K562 (cell line): ENCODE measurements at regions not wholly inside any gene's neighbourhood (a gene's known extent, or its start where the extent isn't known, plus 50 kb on each side); places are given as distances from the start of the nearest gene placed in this dataset.

Source experiments
- ATAC-seq: fragments of 200-7000 bp; cut with Tn5 transposase; 3 replicates; pipeline ENCODE4 v1.9.1; 2020; ENCODE audit warnings: moderate library complexity
- BruUV-seq: library from RNA; stranded (reverse); fragments of 400-500 nt; replicated peaks from 2 replicates; lab custom pipeline; 2021; lab: Mats Ljungman, UMichigan
- CTCF ChIA-PET: fragments of 300-600 bp; formaldehyde crosslinking; extraction: SDS; loops from one replicate; lab custom pipeline; 2021; ENCODE audit warnings: low intra/inter-chr PET ratio; lab: Yijun Ruan, JAX
- POLR2A ChIA-PET: fragments of 300-600, 350-650 bp; sonication (Branson Sonifier 250); formaldehyde crosslinking; extraction: SDS; loops from one replicate; lab custom pipeline; 2021; ENCODE audit warnings: antibody characterized with exemption, inconsistent platforms; lab: Yijun Ruan, JAX
- DNase-seq, 4 experiments: peaks; one replicate each; pipeline versions ENCODE4 v3.0.0 to v3.0.0-alpha.2; 2011 to 2018; ENCODE audit warnings: low spot score in 3 of 4, mixed read lengths in 3 of 4; ENCODE audit errors: extremely low read depth in 1 of 4
- FAIRE-seq: peaks from 2 replicates; lab custom pipeline; 2011; peaks lifted over from hg19 to GRCh38; lab: Jason Lieb, UNC
- H2AFZ ChIP-seq: 2 replicates; pipeline ENCODE4 v1.6.0; 2011; ENCODE audit warnings: low read depth, low read length, control low read depth, inconsistent platforms
- H3K27ac ChIP-seq: fragments of 200-600 bp; 3 replicates; pipeline ENCODE4 v1.8.0; 2011; ENCODE audit warnings: low read depth, mild to moderate bottlenecking, control low read depth, inconsistent platforms, low read length, moderate library complexity, mixed read lengths; ENCODE audit errors: extremely low read depth
- H3K27me3 ChIP-seq, 2 experiments: fragments of 300-600 bp in 1 of 2; 2 replicates in 1 of 2; 3 replicates in 1 of 2; pipeline versions ENCODE4 v1.6.0 to v1.8.0; 2011; ENCODE audit warnings: inconsistent platforms in 2 of 2, low read length in 2 of 2, mild to moderate bottlenecking in 1 of 2, mixed read lengths in 1 of 2, moderate library complexity in 1 of 2; ENCODE audit not compliant: control insufficient read depth in 2 of 2, insufficient read depth in 2 of 2
- H3K36me3 ChIP-seq: fragments of 300-600 bp; 3 replicates; pipeline ENCODE4 v1.8.0; 2011; ENCODE audit warnings: mild to moderate bottlenecking, low read length, inconsistent platforms; ENCODE audit not compliant: control insufficient read depth, insufficient read depth
- H3K4me1 ChIP-seq, 2 experiments: fragments of 200-600 bp in 1 of 2; replicated peaks in 1 of 2; 2 replicates in 1 of 2; 3 replicates in 1 of 2; pipeline versions ENCODE4 v1.5.1 to v1.8.0; 2011; ENCODE audit warnings: inconsistent platforms in 2 of 2, low read length in 2 of 2, mild to moderate bottlenecking in 1 of 2, mixed read lengths in 1 of 2, moderate library complexity in 1 of 2; ENCODE audit not compliant: control insufficient read depth in 2 of 2, insufficient read depth in 2 of 2
- H3K4me2 ChIP-seq: 2 replicates; pipeline ENCODE4 v1.6.1; 2011; ENCODE audit warnings: low read length, control low read depth, inconsistent platforms, mixed read lengths; ENCODE audit not compliant: insufficient read depth
- H3K4me3 ChIP-seq: fragments of 200-600 bp; sonication (generic), shearing (Covaris generic); 2 replicates; pipeline ENCODE4 v1.5.1; 2016; ENCODE audit warnings: control low read depth, inconsistent platforms
- H3K79me2 ChIP-seq: fragments of 200-600 bp; 3 replicates; pipeline ENCODE4 v1.8.0; 2011; ENCODE audit warnings: low read length, inconsistent platforms; ENCODE audit not compliant: control insufficient read depth, insufficient read depth
- H3K9ac ChIP-seq, 2 experiments: 2 replicates each; pipeline versions ENCODE4 v1.6.0 to v1.6.1; 2011; ENCODE audit warnings: low read depth in 2 of 2, low read length in 2 of 2, control low read depth in 1 of 2, inconsistent platforms in 1 of 2, mild to moderate bottlenecking in 1 of 2, mixed read lengths in 1 of 2; ENCODE audit not compliant: insufficient read depth in 1 of 2
- H3K9me1 ChIP-seq: one replicate; pipeline ENCODE4 v1.6.0; 2011; ENCODE audit warnings: inconsistent platforms, mild to moderate bottlenecking, low read length, moderate library complexity; ENCODE audit not compliant: control insufficient read depth, insufficient read depth
- H3K9me3 ChIP-seq: replicated peaks from 2 replicates; pipeline ENCODE4 v1.5.1; 2011; ENCODE audit warnings: low read depth, low read length, inconsistent platforms; ENCODE audit not compliant: control insufficient read depth, insufficient read depth
- H4K20me1 ChIP-seq: replicated peaks from 2 replicates; pipeline ENCODE4 v1.6.1; 2011; ENCODE audit warnings: low read length, inconsistent platforms, mixed read lengths; ENCODE audit not compliant: control insufficient read depth, insufficient read depth
- POU5F1 ChIP-seq: fragments of 150-350 bp; IDR thresholded peaks from 2 replicates; pipeline ENCODE4 v1.6.1; 2014; ENCODE audit warnings: borderline replicate concordance, low read length, low read depth, mild to moderate bottlenecking; ENCODE audit not compliant: partially characterized antibody
- THRA ChIP-seq: fragments of 450-650 bp; IDR thresholded peaks from 2 replicates; pipeline ENCODE4 v1.6.1; 2017; ENCODE audit warnings: mild to moderate bottlenecking, moderate library complexity
- ZNF561 ChIP-seq: fragments of 450-650 bp; formaldehyde crosslinking; conservative IDR thresholded peaks from 2 replicates; pipeline ENCODE4 v1.4.0; 2020; ENCODE audit warnings: mild to moderate bottlenecking, moderate library complexity
- ZNF609 ChIP-seq: sonication (generic); formaldehyde crosslinking; IDR thresholded peaks from 2 replicates; pipeline ENCODE4 v1.8.1; 2023; ENCODE audit warnings: missing genetic modification reagents, mild to moderate bottlenecking, borderline replicate concordance
- WGBS: fragments of 100-300 bp; shearing (Covaris generic); methylation state at CpG from one replicate; pipeline ENCODE4 v1.1.6; 2016; ENCODE audit warnings: low coverage, mixed read lengths; ENCODE audit not compliant: insufficient coverage; ENCODE audit errors: missing lambda C conversion rate; 5-methylcytosine and 5-hydroxymethylcytosine counted together
- in situ Hi-C: fragments of 300-500 bp; cut with MboI; formaldehyde crosslinking; loops from 4 replicates; pipeline ENCODE4 v1.15.0; 2018; ENCODE audit warnings: inconsistent platforms, mixed read lengths
- intact Hi-C: fragments of 100-400 bp; cut with micrococcal nuclease; formaldehyde crosslinking; loops from 2 replicates; pipeline ENCODE4 v1.14.2; 2022

GRCh38 chr4:124097447-124097846 is 615.1 kb downstream of the ANKRD50 start (continued):
- TF ChIP-seq ZNF609: no peak

GRCh38 chr4:124104101-124104500 is 608.4 kb downstream of the ANKRD50 start:
- H3K4me2 ChIP-seq: no peak overlapping the region
- H4K20me1 ChIP-seq: no peaks in the 10 kb centered on the region
- H3K4me3 ChIP-seq: no peak overlapping the region
- H3K4me1 ChIP-seq: no peaks in the 10 kb centered on the region
- DNase-seq: no peak
- no peak for ATAC-seq
- H3K9me3 ChIP-seq: no peaks in the 10 kb centered on the region
- H3K27me3 ChIP-seq: no peaks in the 10 kb centered on the region
- no peaks in the 10 kb centered on the region for H3K9me1 ChIP-seq
- ChIA-PET POLR2A (no interaction called here), CTCF (no interaction called here)
- no peak for TF ChIP-seq ZNF561 (CRISPR knock-in tag)
- no peak for TF ChIP-seq POU5F1
- TF ChIP-seq THRA: no peak
- 4% methylated on average over 3 of the region's 3 CpGs for WGBS
- no peak overlapping the region for H2AFZ ChIP-seq
- no peak overlapping the region for H3K27ac ChIP-seq
- BruUV-seq: no TSS peak
- no peaks in the 10 kb centered on the region for H3K36me3 ChIP-seq
- no peaks in the 10 kb centered on the region for H3K79me2 ChIP-seq
- no peak overlapping the region for H3K9ac ChIP-seq
- in situ Hi-C loops: no loop called here
- intact Hi-C loops: no loop called here
- no peak for FAIRE-seq
